Loucy (cell line): ENCODE measurements at regions not wholly inside any gene's neighbourhood (a gene's known extent, or its start where the extent isn't known, plus 50 kb on each side); places are given as distances from the start of the nearest gene placed in this dataset.

Experiments used
- CTCF ChIP-seq: fragments of 200-600 bp; sonication (generic); conservative IDR thresholded peaks from 2 replicates; pipeline ENCODE4 v1.5.1; 2014; ENCODE audit warnings: mild to moderate bottlenecking, antibody characterized with exemption, low read length
- EZH2phosphoT487 ChIP-seq: fragments of 200-600 bp; IDR thresholded peaks from 2 replicates; pipeline ENCODE4 v1.6.1; 2018; ENCODE audit warnings: antibody characterized with exemption, mild to moderate bottlenecking, moderate library complexity, borderline replicate concordance

- TF ChIP-seq CTCF (no peak), EZH2phosphoT487 (no peak)
Measured at GRCh38 chr2:138237667-138238384, 263.7 kb upstream of the SPOPL start.
